Mucosa of rectum (tissue), 2 donors: ENCODE measurements at regions not wholly inside any gene's neighbourhood (a gene's known extent, or its start where the extent isn't known, plus 50 kb on each side); places are given as distances from the start of the nearest gene placed in this dataset.

ENCODE experiments used
- H3K27ac ChIP-seq, 2 donors: one replicate each; pipeline ENCODE4 v1.7.0; 2013; ENCODE audit warnings: inconsistent platforms in 2 of 2, low read depth in 2 of 2, low read length in 2 of 2
- H3K27me3 ChIP-seq, 2 donors: one replicate each; pipeline ENCODE4 v1.7.0; 2013; ENCODE audit warnings: low read length in 2 of 2; ENCODE audit not compliant: control insufficient read depth in 2 of 2, insufficient read depth in 2 of 2
- H3K36me3 ChIP-seq, 2 donors: one replicate each; pipeline ENCODE4 v1.7.0; 2013; ENCODE audit warnings: low read length in 2 of 2; ENCODE audit not compliant: control insufficient read depth in 2 of 2, insufficient read depth in 2 of 2
- H3K4me1 ChIP-seq, 2 donors: one replicate each; pipeline ENCODE4 v1.7.0; 2013; ENCODE audit warnings: low read length in 2 of 2, mild to moderate bottlenecking in 1 of 2; ENCODE audit not compliant: control insufficient read depth in 2 of 2, insufficient read depth in 2 of 2
- H3K4me3 ChIP-seq, 2 donors: one replicate each; pipeline ENCODE4 v1.7.0; 2013; ENCODE audit warnings: low read length in 2 of 2
- H3K9ac ChIP-seq, 2 donors: one replicate each; pipeline ENCODE4 v1.7.0; 2013; ENCODE audit warnings: low read length in 2 of 2, low read depth in 1 of 2, mild to moderate bottlenecking in 1 of 2
- H3K9me3 ChIP-seq, 2 donors: one replicate each; pipeline ENCODE4 v1.7.0; 2013; ENCODE audit warnings: low read length in 2 of 2; ENCODE audit not compliant: control insufficient read depth in 2 of 2
- donor health status: healthy.
- donor health status: Normal muscosa, but diverticular disease.

- no peaks in the 10 kb centered on the region for H3K9me3 ChIP-seq
- H3K27me3 ChIP-seq = no peaks in the 10 kb centered on the region
- no peaks in the 10 kb centered on the region for H3K4me1 ChIP-seq
- H3K9ac ChIP-seq = no peak overlapping the region
- H3K4me3 ChIP-seq = no peak overlapping the region
- no peak overlapping the region for H3K27ac ChIP-seq
- no peaks in the 10 kb centered on the region for H3K36me3 ChIP-seq
Measured at GRCh38 chr2:146363731-146364130, 1481.1 kb upstream of the ACVR2A start.

GRCh38 chr2:146351689-146352088, 1493.1 kb upstream of the ACVR2A start:
- Histone ChIP-seq H3K27ac (no peak overlapping the region), H3K4me1 (no peaks in the 10 kb centered on the region), H3K4me3 (no peak overlapping the region), H3K27me3 (no peaks in the 10 kb centered on the region), H3K36me3 (no peaks in the 10 kb centered on the region), H3K9ac (no peak overlapping the region), H3K9me3 (no peaks in the 10 kb centered on the region)

- Histone ChIP-seq H3K27ac (no peak overlapping the region), H3K4me1 (no peaks in the 10 kb centered on the region), H3K4me3 (no peak overlapping the region), H3K27me3 (no peaks in the 10 kb centered on the region), H3K36me3 (no peaks in the 10 kb centered on the region), H3K9me3 (no peaks in the 10 kb centered on the region), H3K9ac (no peak overlapping the region)
Measured at GRCh38 chr2:146349334-146349733, 1495.5 kb upstream of the ACVR2A start.

GRCh38 chr2:146324951-146325350, 1519.9 kb upstream of the ACVR2A start:
- H3K36me3 ChIP-seq = no peaks in the 10 kb centered on the region
- H3K27me3 ChIP-seq = no peaks in the 10 kb centered on the region
- no peak overlapping the region for H3K9ac ChIP-seq
- H3K4me1 ChIP-seq = no peaks in the 10 kb centered on the region
- H3K9me3 ChIP-seq = no peaks in the 10 kb centered on the region
- no peak overlapping the region for H3K4me3 ChIP-seq
- H3K27ac ChIP-seq = no peak overlapping the region

GRCh38 chr2:146323564-146323963, 1521.3 kb upstream of the ACVR2A start:
- Histone ChIP-seq H3K36me3 (no peaks in the 10 kb centered on the region), H3K4me1 (no peaks in the 10 kb centered on the region), H3K4me3 (no peak overlapping the region), H3K27me3 (no peaks in the 10 kb centered on the region), H3K9me3 (no peaks in the 10 kb centered on the region), H3K9ac (no peak overlapping the region), H3K27ac (no peak overlapping the region)

- H3K9me3 ChIP-seq = no peaks in the 10 kb centered on the region
- H3K27ac ChIP-seq = peak overlapping the region in 1 of 2 donors; percentile 29
- H3K27me3 ChIP-seq = no peaks in the 10 kb centered on the region
Measured at GRCh38 chr2:146321175-146321574, 1523.7 kb upstream of the ACVR2A start.

GRCh38 chr2:146317959-146318358, 1526.9 kb upstream of the ACVR2A start:
- Histone ChIP-seq H3K9me3 (no peaks in the 10 kb centered on the region), H3K27ac (no peak overlapping the region), H3K36me3 (no peaks in the 10 kb centered on the region), H3K4me1 (no peaks in the 10 kb centered on the region), H3K4me3 (no peak overlapping the region), H3K9ac (no peak overlapping the region), H3K27me3 (no peaks in the 10 kb centered on the region)

More at GRCh38 chr2:146321175-146321574, 1523.7 kb upstream of the ACVR2A start:
- Histone ChIP-seq H3K4me1 (no peaks in the 10 kb centered on the region), H3K36me3 (no peaks in the 10 kb centered on the region), H3K4me3 (no peak overlapping the region), H3K9ac (no peak overlapping the region)

- Histone ChIP-seq H3K27me3 (no peaks in the 10 kb centered on the region), H3K4me3 (no peak overlapping the region)
Measured at GRCh38 chr2:146312899-146313298, 1531.9 kb upstream of the ACVR2A start.

GRCh38 chr2:146305164-146305563, 1539.7 kb upstream of the ACVR2A start:
- H3K4me3 ChIP-seq = no peak overlapping the region
- no peaks in the 10 kb centered on the region for H3K9me3 ChIP-seq
- H3K9ac ChIP-seq = no peak overlapping the region
- no peaks in the 10 kb centered on the region for H3K4me1 ChIP-seq
- no peaks in the 10 kb centered on the region for H3K27me3 ChIP-seq
- no peak overlapping the region for H3K27ac ChIP-seq
- H3K36me3 ChIP-seq = no peaks in the 10 kb centered on the region

More at GRCh38 chr2:146312899-146313298, 1531.9 kb upstream of the ACVR2A start:
- Histone ChIP-seq H3K27ac (no peak overlapping the region), H3K4me1 (no peaks in the 10 kb centered on the region), H3K9me3 (no peaks in the 10 kb centered on the region), H3K9ac (no peak overlapping the region), H3K36me3 (no peaks in the 10 kb centered on the region)

GRCh38 chr2:146301287-146301686, 1543.5 kb upstream of the ACVR2A start:
- H3K4me3 ChIP-seq = no peak overlapping the region
- H3K9me3 ChIP-seq = no peaks in the 10 kb centered on the region

GRCh38 chr2:146295080-146295670, 1549.7 kb upstream of the ACVR2A start:
- Histone ChIP-seq H3K4me1 (no peaks in the 10 kb centered on the region), H3K36me3 (no peaks in the 10 kb centered on the region), H3K27me3 (no peaks in the 10 kb centered on the region), H3K9ac (no peak overlapping the region), H3K4me3 (no peak overlapping the region), H3K9me3 (no peaks in the 10 kb centered on the region), H3K27ac (no peak overlapping the region)

More at GRCh38 chr2:146301287-146301686, 1543.5 kb upstream of the ACVR2A start:
- H3K27ac ChIP-seq = no peak overlapping the region
- no peak overlapping the region for H3K9ac ChIP-seq
- H3K4me1 ChIP-seq = no peaks in the 10 kb centered on the region
- no peaks in the 10 kb centered on the region for H3K27me3 ChIP-seq
- no peaks in the 10 kb centered on the region for H3K36me3 ChIP-seq
